DOHH2 (cell line): ENCODE measurements at regions not wholly inside any gene's neighbourhood (a gene's known extent, or its start where the extent isn't known, plus 50 kb on each side); places are given as distances from the start of the nearest gene placed in this dataset.

Experiments used
- H3F3A ChIP-seq: fragments of 200-600 bp; sonication (generic), shearing (Covaris generic); 2 replicates; pipeline ENCODE4 v1.6.0; 2016; ENCODE audit warnings: antibody characterized with exemption, mild to moderate bottlenecking; ENCODE audit not compliant: control insufficient read depth, insufficient read depth
- H3K27ac ChIP-seq: fragments of 200-600 bp; sonication (generic); 2 replicates; pipeline ENCODE4 v1.5.1; 2014; ENCODE audit warnings: low read depth, mild to moderate bottlenecking, low read length, moderate library complexity
- H3K27me3 ChIP-seq: fragments of 200-600 bp; sonication (generic); 2 replicates; pipeline ENCODE4 v1.6.1; 2014; ENCODE audit warnings: mild to moderate bottlenecking, low read length, mixed read lengths; ENCODE audit not compliant: control insufficient read depth
- H3K36me3 ChIP-seq: fragments of 200-600 bp; sonication (generic); 2 replicates; pipeline ENCODE4 v1.6.1; 2014; ENCODE audit warnings: mild to moderate bottlenecking, low read length, moderate library complexity, mixed read lengths; ENCODE audit not compliant: control insufficient read depth
- H3K4me1 ChIP-seq: fragments of 200-600 bp; sonication (generic); 2 replicates; pipeline ENCODE4 v1.6.1; 2014; ENCODE audit warnings: mild to moderate bottlenecking, low read length, mixed read lengths; ENCODE audit not compliant: control insufficient read depth
- H3K4me2 ChIP-seq: fragments of 200-600 bp; sonication (generic); 2 replicates; pipeline ENCODE4 v1.6.0; 2014; ENCODE audit warnings: mild to moderate bottlenecking, low read length, moderate library complexity
- H3K4me3 ChIP-seq: fragments of 200-600 bp; sonication (generic); 2 replicates; pipeline ENCODE4 v1.5.1; 2014; ENCODE audit warnings: mild to moderate bottlenecking, low read length, mixed read lengths
- H3K79me2 ChIP-seq: fragments of 200-600 bp; sonication (generic); 2 replicates; pipeline ENCODE4 v1.6.1; 2014; ENCODE audit warnings: mild to moderate bottlenecking, low read length, mixed read lengths; ENCODE audit not compliant: control insufficient read depth
- H3K9me2 ChIP-seq: fragments of 200-600 bp; sonication (generic); replicated peaks from 2 replicates; pipeline ENCODE4 v1.6.1; 2014; ENCODE audit warnings: mild to moderate bottlenecking, low read length, mixed read lengths; ENCODE audit not compliant: control insufficient read depth
- H3K9me3 ChIP-seq: fragments of 200-600 bp; sonication (generic); 2 replicates; pipeline ENCODE4 v1.6.1; 2014; ENCODE audit warnings: antibody characterized with exemption, low read length, mixed read lengths; ENCODE audit not compliant: control insufficient read depth, insufficient read depth
- H4K20me1 ChIP-seq: fragments of 200-600 bp; sonication (generic); 2 replicates; pipeline ENCODE4 v1.6.0; 2014; ENCODE audit warnings: low read depth, mild to moderate bottlenecking, antibody characterized with exemption, low read length, moderate library complexity; ENCODE audit not compliant: control insufficient read depth, insufficient read depth
- EZH2phosphoT487 ChIP-seq: fragments of 200-600 bp; sonication (generic); IDR thresholded peaks from 2 replicates; pipeline ENCODE4 v1.6.1; 2017; ENCODE audit warnings: borderline replicate concordance, mild to moderate bottlenecking, antibody characterized with exemption, low read length, moderate library complexity, mixed read lengths
- TF ChIP-seq, protein P1 (sequence below): fragments of 200-600 bp; sonication (generic); IDR thresholded peaks from one replicate; pipeline ENCODE4 v1.5.1; 2014; ENCODE audit warnings: antibody characterized with exemption, mild to moderate bottlenecking, low read depth, low read length; ENCODE audit not compliant: poor library complexity, severe bottlenecking

DNA sequence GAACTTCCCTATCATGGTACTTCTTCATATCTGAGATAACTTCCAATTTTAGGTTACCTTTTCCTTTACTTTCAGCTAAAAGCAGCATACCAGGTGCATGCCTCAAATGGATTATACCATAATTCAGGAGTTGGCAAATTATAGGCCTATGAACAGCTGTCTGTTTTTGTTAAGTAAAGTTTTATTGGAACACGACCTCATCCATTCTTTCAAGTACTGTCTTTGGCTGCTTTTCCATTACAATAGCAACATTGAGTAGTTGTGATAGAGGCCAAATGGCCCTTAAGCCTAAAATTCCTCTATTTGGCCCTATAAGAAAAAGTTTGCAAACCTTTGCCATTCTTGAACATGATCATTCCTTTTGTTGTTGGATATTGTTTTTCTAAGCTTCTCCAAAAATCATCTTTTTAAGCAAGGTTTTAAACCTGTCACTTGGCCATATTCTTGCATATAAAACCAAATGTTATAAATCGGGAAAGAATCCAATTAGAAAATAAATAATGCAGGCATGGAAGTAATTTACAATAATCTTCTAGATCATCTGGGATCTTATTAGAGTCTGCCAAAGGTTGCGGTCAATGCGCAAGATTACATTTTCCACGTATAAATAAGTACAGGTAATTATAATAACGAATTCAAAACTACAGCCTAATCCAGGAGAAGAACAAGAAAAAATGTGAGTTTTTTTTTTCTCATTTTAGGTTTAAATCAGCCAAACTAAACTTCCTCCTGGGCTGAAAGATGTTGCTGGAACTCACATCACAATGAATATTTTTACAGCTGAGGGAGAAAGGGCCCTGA, 226.5 kb upstream of the ANKRD55 start:
- no peaks in the 10 kb centered on the region for H3K4me1 ChIP-seq
- H3F3A ChIP-seq: no peaks in the 10 kb centered on the region
- H3K79me2 ChIP-seq: no peaks in the 10 kb centered on the region
- no peaks in the 10 kb centered on the region for H3K36me3 ChIP-seq
- H3K9me2 ChIP-seq: no peaks in the 10 kb centered on the region
- H4K20me1 ChIP-seq: no peaks in the 10 kb centered on the region
- TF ChIP-seq, protein P1, sequence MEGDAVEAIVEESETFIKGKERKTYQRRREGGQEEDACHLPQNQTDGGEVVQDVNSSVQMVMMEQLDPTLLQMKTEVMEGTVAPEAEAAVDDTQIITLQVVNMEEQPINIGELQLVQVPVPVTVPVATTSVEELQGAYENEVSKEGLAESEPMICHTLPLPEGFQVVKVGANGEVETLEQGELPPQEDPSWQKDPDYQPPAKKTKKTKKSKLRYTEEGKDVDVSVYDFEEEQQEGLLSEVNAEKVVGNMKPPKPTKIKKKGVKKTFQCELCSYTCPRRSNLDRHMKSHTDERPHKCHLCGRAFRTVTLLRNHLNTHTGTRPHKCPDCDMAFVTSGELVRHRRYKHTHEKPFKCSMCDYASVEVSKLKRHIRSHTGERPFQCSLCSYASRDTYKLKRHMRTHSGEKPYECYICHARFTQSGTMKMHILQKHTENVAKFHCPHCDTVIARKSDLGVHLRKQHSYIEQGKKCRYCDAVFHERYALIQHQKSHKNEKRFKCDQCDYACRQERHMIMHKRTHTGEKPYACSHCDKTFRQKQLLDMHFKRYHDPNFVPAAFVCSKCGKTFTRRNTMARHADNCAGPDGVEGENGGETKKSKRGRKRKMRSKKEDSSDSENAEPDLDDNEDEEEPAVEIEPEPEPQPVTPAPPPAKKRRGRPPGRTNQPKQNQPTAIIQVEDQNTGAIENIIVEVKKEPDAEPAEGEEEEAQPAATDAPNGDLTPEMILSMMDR: no peak
- TF ChIP-seq EZH2phosphoT487: no peak
- no peaks in the 10 kb centered on the region for H3K27me3 ChIP-seq
- H3K4me2 ChIP-seq: no peak overlapping the region
- H3K9me3 ChIP-seq: no peaks in the 10 kb centered on the region
- H3K4me3 ChIP-seq: no peak overlapping the region
- no peak overlapping the region for H3K27ac ChIP-seq

DNA sequence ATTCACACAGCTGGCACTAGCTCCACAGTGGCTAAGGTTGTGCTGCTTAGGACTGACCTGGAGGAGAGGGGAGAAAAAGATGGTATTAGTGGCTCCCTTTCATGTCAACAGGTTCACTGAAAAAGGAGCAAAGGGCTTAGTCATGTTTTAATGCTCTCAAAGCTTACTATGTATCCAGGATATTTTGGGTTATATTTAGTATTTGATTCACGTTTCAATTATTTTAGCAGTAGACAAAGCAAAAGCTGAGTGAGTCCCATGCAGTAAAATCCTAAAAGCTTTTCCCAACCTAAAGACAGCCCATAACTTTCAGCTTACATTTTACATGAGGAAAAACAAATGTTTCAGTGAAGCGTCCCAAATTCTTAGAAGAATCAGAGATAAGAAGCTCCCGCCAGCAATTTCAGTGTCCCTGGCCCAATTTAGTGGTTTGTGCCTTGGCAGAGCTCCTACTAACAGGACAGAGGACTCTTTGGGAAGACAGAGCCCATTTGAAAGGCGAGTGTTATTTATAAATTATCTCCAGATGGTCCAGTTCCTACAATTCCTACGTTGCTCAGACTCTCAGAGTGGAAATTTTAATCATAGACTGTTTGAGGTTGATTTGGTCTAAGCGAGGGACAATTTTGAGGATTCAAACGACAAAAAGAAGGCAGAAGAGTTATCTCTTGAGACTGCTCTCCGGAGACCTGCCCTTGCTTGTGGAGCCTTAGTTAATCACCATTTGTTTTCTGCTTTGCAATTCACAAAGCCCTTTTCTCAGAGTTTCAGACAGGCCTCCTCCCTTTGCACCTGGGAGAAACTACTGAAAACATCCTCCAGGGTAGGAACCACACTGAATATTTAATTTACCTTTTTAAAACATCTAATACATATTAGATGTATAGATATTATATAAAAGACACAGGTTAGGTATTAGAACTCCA, 225.0 kb upstream of the ANKRD55 start:
- TF ChIP-seq EZH2phosphoT487: no peak
- TF ChIP-seq, protein P1: no peak
- no peaks in the 10 kb centered on the region for H3K9me3 ChIP-seq

DNA sequence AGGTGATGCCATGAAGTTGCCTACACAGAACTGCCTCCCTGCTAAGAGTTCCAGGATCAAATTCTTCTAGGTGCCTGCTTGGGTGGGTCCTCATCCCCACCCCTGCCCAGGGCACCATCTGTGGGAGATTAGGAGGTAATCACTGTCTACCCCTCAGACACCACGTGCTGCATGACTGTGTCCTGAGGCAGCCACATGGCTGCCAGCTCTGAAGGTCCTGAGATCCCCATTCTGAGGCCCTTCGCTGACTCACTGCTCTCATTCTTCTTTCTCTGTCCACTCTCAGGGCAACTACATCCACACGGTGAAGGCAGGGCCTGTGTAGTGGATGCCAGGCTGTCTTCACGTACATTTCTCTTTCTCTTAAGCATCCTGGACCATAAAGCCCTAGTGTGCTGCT, 222.9 kb upstream of the ANKRD55 start:
- Histone ChIP-seq H3F3A (no peaks in the 10 kb centered on the region), H3K36me3 (no peaks in the 10 kb centered on the region), H4K20me1 (no peaks in the 10 kb centered on the region), H3K9me3 (no peaks in the 10 kb centered on the region), H3K27ac (no peak overlapping the region), H3K79me2 (no peaks in the 10 kb centered on the region), H3K4me3 (no peak overlapping the region), H3K27me3 (no peaks in the 10 kb centered on the region), H3K9me2 (no peaks in the 10 kb centered on the region), H3K4me1 (no peaks in the 10 kb centered on the region), H3K4me2 (no peak overlapping the region)
- TF ChIP-seq, protein P1: no peak

More for the DNA sequence above, 225.0 kb upstream of the ANKRD55 start:
- no peaks in the 10 kb centered on the region for H3F3A ChIP-seq
- no peak overlapping the region for H3K4me3 ChIP-seq
- no peaks in the 10 kb centered on the region for H3K27me3 ChIP-seq
- H3K4me2 ChIP-seq: no peak overlapping the region
- no peaks in the 10 kb centered on the region for H4K20me1 ChIP-seq
- H3K4me1 ChIP-seq: no peaks in the 10 kb centered on the region
- no peaks in the 10 kb centered on the region for H3K79me2 ChIP-seq
- no peaks in the 10 kb centered on the region for H3K9me2 ChIP-seq
- H3K36me3 ChIP-seq: no peaks in the 10 kb centered on the region
- H3K27ac ChIP-seq: no peak overlapping the region
